GM06990 (cell line): ENCODE measurements at regions not wholly inside any gene's neighbourhood (a gene's known extent, or its start where the extent isn't known, plus 50 kb on each side); places are given as distances from the start of the nearest gene placed in this dataset.

Experiments used
- DNase-seq: peaks from one replicate; pipeline ENCODE4 v3.0.0-alpha.2; 2011; ENCODE audit not compliant: insufficient read length; ENCODE audit errors: extremely low read depth
- H3K27me3 ChIP-seq: replicated peaks from 2 replicates; pipeline ENCODE4 v1.6.0; 2011; ENCODE audit warnings: low read length; ENCODE audit not compliant: control insufficient read depth, insufficient read depth
- H3K36me3 ChIP-seq: 2 replicates; pipeline ENCODE4 v1.5.1; 2011; ENCODE audit warnings: low read length; ENCODE audit not compliant: control insufficient read depth, insufficient read depth
- H3K4me3 ChIP-seq: replicated peaks from 2 replicates; pipeline ENCODE4 v1.5.1; 2011; ENCODE audit warnings: low read depth, mild to moderate bottlenecking, control low read depth, low read length
- TF ChIP-seq, protein P1 (sequence below): IDR thresholded peaks from 2 replicates; pipeline ENCODE4 v1.5.1; 2011; ENCODE audit warnings: low read length, control low read depth, mild to moderate bottlenecking, inconsistent platforms; ENCODE audit not compliant: insufficient read depth, poor library complexity, severe bottlenecking

DNA sequence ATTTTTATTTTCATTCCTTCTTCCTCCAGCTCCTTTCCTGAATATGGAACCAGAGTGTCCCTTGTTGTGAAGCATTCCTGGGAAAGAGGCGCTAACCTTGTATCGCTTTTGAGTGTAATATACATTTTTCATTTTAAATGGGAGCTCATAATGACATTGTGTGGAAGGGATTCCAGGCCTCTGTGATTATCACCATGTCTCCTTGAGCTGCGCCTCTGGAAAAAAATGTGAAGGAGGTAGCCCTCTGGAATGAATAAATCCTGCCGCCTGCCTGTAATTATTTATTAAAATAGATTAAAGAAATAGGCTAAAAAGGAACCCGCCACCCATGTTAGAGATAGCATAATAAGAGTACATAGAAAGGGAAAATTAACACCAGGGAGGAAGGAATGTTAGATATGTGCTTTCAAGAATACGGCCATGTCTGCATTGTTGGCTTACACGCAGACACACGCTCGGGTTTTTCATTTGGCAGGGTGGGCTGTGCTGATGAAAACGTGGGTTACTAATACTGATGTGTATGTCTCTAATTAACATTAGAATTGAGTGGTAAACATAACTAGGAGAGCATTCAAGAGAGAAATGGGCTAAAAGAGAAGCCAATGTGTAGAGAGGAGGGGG lies 138.5 kb downstream of the LINC00237 start:
- DNase-seq, result no peak
- TF ChIP-seq, protein P1, sequence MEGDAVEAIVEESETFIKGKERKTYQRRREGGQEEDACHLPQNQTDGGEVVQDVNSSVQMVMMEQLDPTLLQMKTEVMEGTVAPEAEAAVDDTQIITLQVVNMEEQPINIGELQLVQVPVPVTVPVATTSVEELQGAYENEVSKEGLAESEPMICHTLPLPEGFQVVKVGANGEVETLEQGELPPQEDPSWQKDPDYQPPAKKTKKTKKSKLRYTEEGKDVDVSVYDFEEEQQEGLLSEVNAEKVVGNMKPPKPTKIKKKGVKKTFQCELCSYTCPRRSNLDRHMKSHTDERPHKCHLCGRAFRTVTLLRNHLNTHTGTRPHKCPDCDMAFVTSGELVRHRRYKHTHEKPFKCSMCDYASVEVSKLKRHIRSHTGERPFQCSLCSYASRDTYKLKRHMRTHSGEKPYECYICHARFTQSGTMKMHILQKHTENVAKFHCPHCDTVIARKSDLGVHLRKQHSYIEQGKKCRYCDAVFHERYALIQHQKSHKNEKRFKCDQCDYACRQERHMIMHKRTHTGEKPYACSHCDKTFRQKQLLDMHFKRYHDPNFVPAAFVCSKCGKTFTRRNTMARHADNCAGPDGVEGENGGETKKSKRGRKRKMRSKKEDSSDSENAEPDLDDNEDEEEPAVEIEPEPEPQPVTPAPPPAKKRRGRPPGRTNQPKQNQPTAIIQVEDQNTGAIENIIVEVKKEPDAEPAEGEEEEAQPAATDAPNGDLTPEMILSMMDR, result no peak
- no peaks in the 10 kb centered on the region for H3K36me3 ChIP-seq
- no peak overlapping the region for H3K4me3 ChIP-seq
- H3K27me3 ChIP-seq, result peaks cover 2% of the 10 kb centered on the region; the same call in 1 of the 2 replicates

DNA sequence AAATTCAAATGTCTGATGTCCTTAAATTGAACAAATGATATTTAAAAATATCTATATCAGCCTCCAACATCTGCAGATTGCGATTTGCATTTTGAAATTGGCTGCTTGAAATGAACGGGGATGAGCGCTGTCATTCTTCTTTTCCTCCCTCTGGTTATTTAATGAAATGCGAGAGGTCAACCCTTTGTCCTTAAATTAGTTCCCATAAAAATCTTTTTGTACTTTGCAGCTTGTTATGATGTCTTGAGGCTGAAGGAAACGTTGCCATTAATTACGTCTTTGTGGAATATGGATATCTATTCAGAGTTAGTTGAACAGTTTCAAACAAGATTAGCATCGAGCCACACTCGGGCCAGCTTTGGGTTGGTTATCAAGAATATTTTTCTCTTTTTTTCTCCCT lies 140.0 kb downstream of the LINC00237 start:
- peaks cover 2% of the 10 kb centered on the region; the same call in 1 of the 2 replicates for H3K27me3 ChIP-seq
- H3K4me3 ChIP-seq, result no peak overlapping the region

DNA sequence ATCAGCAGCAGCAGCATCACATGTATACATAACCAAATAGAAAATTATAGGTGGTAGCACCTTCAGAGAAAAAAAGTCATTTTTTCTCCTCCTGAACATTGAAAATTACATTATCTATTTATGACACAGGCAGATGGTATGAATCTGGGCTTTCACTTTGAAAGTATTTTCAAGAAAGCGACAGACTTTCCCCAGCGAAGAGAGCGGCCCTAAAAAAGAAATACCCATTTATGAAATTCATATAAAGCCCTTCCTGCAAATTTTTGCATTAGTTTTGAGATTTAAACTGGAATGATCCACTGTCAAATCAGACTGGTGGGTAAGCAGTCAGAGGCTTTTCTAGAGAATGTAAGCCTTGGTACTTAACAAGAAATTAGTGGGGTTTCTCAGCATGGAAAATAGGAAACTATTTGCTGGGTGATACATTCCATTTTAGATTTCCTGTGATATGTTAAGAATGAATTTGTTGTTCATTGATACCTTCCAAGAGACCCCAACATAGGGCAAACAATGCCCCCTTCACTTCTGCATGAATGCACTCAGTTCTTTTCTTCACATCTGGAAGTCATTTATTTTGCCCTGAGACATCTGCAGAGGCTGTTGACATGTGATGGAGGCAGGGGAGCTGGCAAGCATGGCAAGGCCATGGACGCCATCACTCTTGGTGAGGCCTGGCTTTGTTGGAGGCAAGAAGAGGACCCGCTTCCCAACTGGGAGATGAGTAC lies 147.0 kb downstream of the LINC00237 start:
- DNase-seq, result no peak
- no peak overlapping the region for H3K4me3 ChIP-seq
- TF ChIP-seq, protein P1, result no peak
- H3K27me3 ChIP-seq, result peaks cover 2% of the 10 kb centered on the region; the same call in 1 of the 2 replicates
- no peaks in the 10 kb centered on the region for H3K36me3 ChIP-seq

More for the DNA sequence above, 140.0 kb downstream of the LINC00237 start:
- no peak for DNase-seq
- TF ChIP-seq, protein P1, result no peak
- H3K36me3 ChIP-seq, result no peaks in the 10 kb centered on the region

DNA sequence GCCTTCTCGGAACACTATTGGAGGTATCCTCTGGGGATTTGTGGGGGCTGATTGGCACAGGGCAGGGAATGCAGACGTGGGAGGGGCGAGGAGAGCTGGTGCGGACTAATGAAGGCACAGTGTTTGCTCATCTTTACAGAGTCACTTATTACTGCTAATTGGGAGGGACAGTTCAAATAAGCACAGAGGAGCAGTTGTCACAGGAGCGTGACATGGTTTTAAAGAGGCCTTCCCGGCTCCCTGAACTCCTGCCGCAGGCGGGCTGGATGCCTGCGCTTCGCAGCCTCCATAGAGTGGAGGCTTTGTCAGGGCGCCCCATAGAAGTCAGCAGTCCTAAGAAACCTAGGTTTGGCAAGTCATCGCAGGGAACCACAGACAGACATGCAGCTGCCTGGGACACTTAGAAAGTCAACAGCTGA lies 149.6 kb downstream of the LINC00237 start:
- no peak for DNase-seq
- H3K4me3 ChIP-seq, result no peak overlapping the region
- H3K36me3 ChIP-seq, result no peaks in the 10 kb centered on the region
- TF ChIP-seq, protein P1, result no peak
- H3K27me3 ChIP-seq, result no peaks in the 10 kb centered on the region; the same call in 1 of the 2 replicates

DNA sequence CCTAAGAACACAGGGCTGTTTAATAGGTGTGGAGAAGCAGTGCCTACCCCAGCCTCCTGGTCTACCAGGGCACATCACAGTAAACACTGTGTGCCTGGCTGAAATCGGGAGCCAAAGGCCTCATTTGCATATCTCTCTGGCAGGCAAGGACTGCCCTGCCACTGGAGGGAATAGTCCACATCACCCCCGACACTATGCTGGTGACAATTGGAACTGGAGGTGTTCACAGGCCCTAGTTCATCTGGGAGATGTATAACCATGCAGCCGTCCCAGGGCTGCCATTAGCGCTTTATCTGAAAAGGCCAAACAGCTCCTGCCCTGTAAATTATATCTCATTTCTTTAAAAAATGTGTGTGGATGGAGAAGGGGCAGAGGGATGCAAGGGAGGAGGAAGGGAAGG lies 150.3 kb downstream of the LINC00237 start:
- TF ChIP-seq, protein P1, result no peak
- Histone ChIP-seq H3K36me3 (no peaks in the 10 kb centered on the region), H3K4me3 (no peak overlapping the region), H3K27me3 (no peaks in the 10 kb centered on the region; the same call in 1 of the 2 replicates)
- no peak for DNase-seq
